SK-MEL-5 (cell line): ENCODE measurements at regions not wholly inside any gene's neighbourhood (a gene's known extent, or its start where the extent isn't known, plus 50 kb on each side); places are given as distances from the start of the nearest gene placed in this dataset.
"Not testable (repeated sequence)": the region's sequence is repeated elsewhere in the genome, so short reads cannot be mapped to it uniquely, and the experiment has no call there.

Experiments used
- DNase-seq: peaks from one replicate; pipeline ENCODE4 v3.0.0-alpha.2; 2016; ENCODE audit warnings: low read depth, low spot score
- in situ Hi-C: cut with HindIII; loops from 2 replicates; pipeline ENCODE4 v1.10.0; 2016; ENCODE audit warnings: low sequenced_read_pairs, high pct_unique_total_duplicates, low pct_unique_long_range_greater_than_20kb

GRCh38 chr4:120266602-120267001 lies 200.0 kb upstream of the MAD2L1 start:
- DNase-seq, result no peak
- in situ Hi-C loops, result no loop called here

GRCh38 chr4:120263618-120264017 lies 197.0 kb upstream of the MAD2L1 start:
- in situ Hi-C loops, result no loop called here
- DNase-seq, result no peak

- no peak for DNase-seq
- in situ Hi-C loops, result no loop called here
Observed at GRCh38 chr4:120261117-120261516, 194.5 kb upstream of the MAD2L1 start.

- DNase-seq, result peak; percentile 34
- in situ Hi-C loops, result not testable (repeated sequence)
Observed at GRCh38 chr4:120256112-120256775, 189.6 kb upstream of the MAD2L1 start.

GRCh38 chr4:120238277-120238973 lies 171.8 kb upstream of the MAD2L1 start:
- no peak for DNase-seq
- in situ Hi-C loops, result no loop called here

GRCh38 chr4:120236873-120237272 lies 170.2 kb upstream of the MAD2L1 start:
- no peak for DNase-seq
- in situ Hi-C loops, result no loop called here

GRCh38 chr4:120232050-120232449 lies 165.4 kb upstream of the MAD2L1 start:
- in situ Hi-C loops, result no loop called here
- no peak for DNase-seq

GRCh38 chr4:120228086-120228485 lies 161.4 kb upstream of the MAD2L1 start:
- peak; percentile 0 for DNase-seq
- in situ Hi-C loops, result no loop called here

- DNase-seq, result no peak
- in situ Hi-C loops, result no loop called here
Observed at GRCh38 chr4:120227554-120227953, 160.9 kb upstream of the MAD2L1 start.

GRCh38 chr4:120225527-120225926 lies 158.9 kb upstream of the MAD2L1 start:
- DNase-seq, result no peak
- in situ Hi-C loops, result no loop called here

GRCh38 chr4:120218981-120219380 lies 152.3 kb upstream of the MAD2L1 start:
- in situ Hi-C loops, result no loop called here
- no peak for DNase-seq

GRCh38 chr4:120215350-120215749 lies 148.7 kb upstream of the MAD2L1 start:
- in situ Hi-C loops, result no loop called here
- DNase-seq, result no peak

GRCh38 chr4:120211408-120212015 lies 144.9 kb upstream of the MAD2L1 start:
- DNase-seq, result no peak
- in situ Hi-C loops, result no loop called here

GRCh38 chr4:120209706-120210105 lies 143.1 kb upstream of the MAD2L1 start:
- DNase-seq, result no peak
- in situ Hi-C loops, result no loop called here

GRCh38 chr4:120207021-120207420 lies 140.4 kb upstream of the MAD2L1 start:
- in situ Hi-C loops, result no loop called here
- DNase-seq, result peak; percentile 26

GRCh38 chr4:120202222-120202621 lies 135.6 kb upstream of the MAD2L1 start:
- in situ Hi-C loops, result no loop called here
- DNase-seq, result no peak

GRCh38 chr4:120200573-120201110 lies 134.0 kb upstream of the MAD2L1 start:
- in situ Hi-C loops, DNase-seq: not testable (repeated sequence)

- in situ Hi-C loops, result no loop called here
- DNase-seq, result no peak
Observed at GRCh38 chr4:120198411-120198810, 131.8 kb upstream of the MAD2L1 start.

GRCh38 chr4:120177603-120178002 lies 111.0 kb upstream of the MAD2L1 start:
- DNase-seq, result no peak
- in situ Hi-C loops, result no loop called here
